ENCODE measurements at regions not wholly inside any gene's neighbourhood (a gene's known extent, or its start where the extent isn't known, plus 50 kb on each side); places are given as distances from the start of the nearest gene placed in this dataset.

- TF ChIP-seq TCF12 (IDR thresholded peaks at IDR 0.05; ENCODE audit: low read depth), result no peak
- no peak for TF ChIP-seq TAF1 (IDR thresholded peaks at IDR 0.05; ENCODE audit: low read depth)
- TF ChIP-seq EP300 (IDR thresholded peaks at IDR 0.05; ENCODE audit: borderline replicate concordance), result no peak
- TF ChIP-seq NFIC (IDR thresholded peaks at IDR 0.05), result no peak
- no peak for TF ChIP-seq YY1 (IDR thresholded peaks at IDR 0.05; ENCODE audit: low read depth)
- no peak for TF ChIP-seq ZBTB7A (IDR thresholded peaks at IDR 0.05; ENCODE audit: low read depth)
- TF ChIP-seq, protein P1, sequence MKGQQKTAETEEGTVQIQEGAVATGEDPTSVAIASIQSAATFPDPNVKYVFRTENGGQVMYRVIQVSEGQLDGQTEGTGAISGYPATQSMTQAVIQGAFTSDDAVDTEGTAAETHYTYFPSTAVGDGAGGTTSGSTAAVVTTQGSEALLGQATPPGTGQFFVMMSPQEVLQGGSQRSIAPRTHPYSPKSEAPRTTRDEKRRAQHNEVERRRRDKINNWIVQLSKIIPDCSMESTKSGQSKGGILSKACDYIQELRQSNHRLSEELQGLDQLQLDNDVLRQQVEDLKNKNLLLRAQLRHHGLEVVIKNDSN (IDR thresholded peaks at IDR 0.05), result no peak
- no peak for TF ChIP-seq MAX (IDR thresholded peaks at IDR 0.05)
- TF ChIP-seq FOXM1 (IDR thresholded peaks at IDR 0.05; ENCODE audit: borderline replicate concordance, low read depth), result no peak
- no peak for TF ChIP-seq CEBPB (IDR thresholded peaks at IDR 0.05)
- TF ChIP-seq, protein P2, sequence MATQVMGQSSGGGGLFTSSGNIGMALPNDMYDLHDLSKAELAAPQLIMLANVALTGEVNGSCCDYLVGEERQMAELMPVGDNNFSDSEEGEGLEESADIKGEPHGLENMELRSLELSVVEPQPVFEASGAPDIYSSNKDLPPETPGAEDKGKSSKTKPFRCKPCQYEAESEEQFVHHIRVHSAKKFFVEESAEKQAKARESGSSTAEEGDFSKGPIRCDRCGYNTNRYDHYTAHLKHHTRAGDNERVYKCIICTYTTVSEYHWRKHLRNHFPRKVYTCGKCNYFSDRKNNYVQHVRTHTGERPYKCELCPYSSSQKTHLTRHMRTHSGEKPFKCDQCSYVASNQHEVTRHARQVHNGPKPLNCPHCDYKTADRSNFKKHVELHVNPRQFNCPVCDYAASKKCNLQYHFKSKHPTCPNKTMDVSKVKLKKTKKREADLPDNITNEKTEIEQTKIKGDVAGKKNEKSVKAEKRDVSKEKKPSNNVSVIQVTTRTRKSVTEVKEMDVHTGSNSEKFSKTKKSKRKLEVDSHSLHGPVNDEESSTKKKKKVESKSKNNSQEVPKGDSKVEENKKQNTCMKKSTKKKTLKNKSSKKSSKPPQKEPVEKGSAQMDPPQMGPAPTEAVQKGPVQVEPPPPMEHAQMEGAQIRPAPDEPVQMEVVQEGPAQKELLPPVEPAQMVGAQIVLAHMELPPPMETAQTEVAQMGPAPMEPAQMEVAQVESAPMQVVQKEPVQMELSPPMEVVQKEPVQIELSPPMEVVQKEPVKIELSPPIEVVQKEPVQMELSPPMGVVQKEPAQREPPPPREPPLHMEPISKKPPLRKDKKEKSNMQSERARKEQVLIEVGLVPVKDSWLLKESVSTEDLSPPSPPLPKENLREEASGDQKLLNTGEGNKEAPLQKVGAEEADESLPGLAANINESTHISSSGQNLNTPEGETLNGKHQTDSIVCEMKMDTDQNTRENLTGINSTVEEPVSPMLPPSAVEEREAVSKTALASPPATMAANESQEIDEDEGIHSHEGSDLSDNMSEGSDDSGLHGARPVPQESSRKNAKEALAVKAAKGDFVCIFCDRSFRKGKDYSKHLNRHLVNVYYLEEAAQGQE (IDR thresholded peaks at IDR 0.05; ENCODE audit: low read depth), result no peak
- TF ChIP-seq CREB1 (IDR thresholded peaks at IDR 0.05; ENCODE audit: low read depth), result no peak
- TF ChIP-seq RAD21 (IDR thresholded peaks at IDR 0.05; ENCODE audit: low read depth), result no peak
- TF ChIP-seq EGR1 (IDR thresholded peaks at IDR 0.05), result no peak
Measured at GRCh38 chr2:238699307-238700116, 148.4 kb upstream of the TWIST2 start.

Measured in Ishikawa (cell line).